ENCODE measurements at regions not wholly inside any gene's neighbourhood (a gene's known extent, or its start where the extent isn't known, plus 50 kb on each side); places are given as distances from the start of the nearest gene placed in this dataset.
A peak's percentile ranks its signal among the peaks of the same experiment; 100 is the strongest.

GRCh38 chr6:43923376-43924221 is 153.6 kb downstream of the VEGFA start:
- 77% methylated on average over 15 of the region's 15 CpGs for WGBS
- H3K27ac ChIP-seq (ENCODE audit: low read depth in 1 of 2, low read length in 1 of 2) = peak overlapping the region in 1 of 2 donors; percentile 43
- no peak for DNase-seq (ENCODE audit: low read depth in 6 of 9, low spot score in 9 of 9)

DNA sequence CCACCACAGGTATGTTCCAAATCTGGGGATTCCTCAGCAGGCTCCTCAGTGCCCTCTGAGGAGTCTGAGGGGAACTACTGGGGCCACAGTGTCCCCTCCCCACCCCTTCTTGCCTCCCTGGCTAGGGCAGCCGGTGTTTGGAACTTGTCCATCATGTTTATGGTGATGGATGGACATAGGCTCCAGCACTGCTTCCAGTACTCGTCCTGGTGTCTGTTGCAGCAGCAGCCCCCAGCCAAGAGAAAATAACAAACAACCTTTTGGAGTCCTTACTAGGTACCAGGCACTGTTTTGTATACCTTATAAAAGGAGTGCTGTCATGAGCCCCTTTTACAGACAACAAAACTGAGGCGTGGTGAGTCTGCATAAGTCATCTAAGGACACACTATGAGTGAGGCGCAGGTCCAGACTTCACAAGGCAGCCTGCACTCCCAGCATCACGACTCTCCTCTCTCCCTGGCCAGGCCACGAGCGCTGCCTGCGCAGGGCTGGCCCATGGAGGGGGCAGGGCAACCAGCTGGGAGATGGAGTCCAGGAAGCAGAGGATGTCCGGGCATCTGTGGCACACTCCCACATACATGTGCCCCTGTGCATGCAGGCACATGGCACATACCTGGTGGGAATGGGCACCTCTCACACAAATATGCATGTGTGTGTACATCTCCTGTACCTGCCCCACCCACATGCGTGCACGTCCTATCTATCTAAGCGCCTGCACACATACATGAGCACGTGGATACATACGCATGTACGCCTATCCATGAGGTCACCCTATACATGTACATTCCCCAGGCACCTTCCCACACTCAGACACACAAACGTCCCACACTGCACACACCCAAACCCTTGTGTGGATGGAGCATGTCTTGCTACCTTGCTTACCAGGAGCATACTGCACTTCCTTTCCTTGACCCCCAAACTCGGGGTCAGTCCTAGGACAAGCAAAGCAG is 152.7 kb downstream of the VEGFA start:
- WGBS = 95% methylated on average over 17 of the region's 17 CpGs
- DNase-seq (ENCODE audit: low read depth in 6 of 9, low spot score in 9 of 9) = no peak

More at GRCh38 chr6:43923376-43924221, 153.6 kb downstream of the VEGFA start:
- Histone ChIP-seq H3K4me3 (ENCODE audit: low read length in 2 of 2) (no peak overlapping the region), H3K27me3 (ENCODE audit: control insufficient read depth in 2 of 2, insufficient read depth in 1 of 2, low read length in 1 of 2) (no peaks in the 10 kb centered on the region), H3K4me1 (ENCODE audit: control insufficient read depth in 2 of 2, insufficient read depth in 2 of 2, low read length in 2 of 2) (peaks cover 12 to 29% of the 10 kb centered on the region in 2 donors), H3K36me3 (ENCODE audit: control insufficient read depth in 2 of 2, insufficient read depth in 2 of 2, low read length in 1 of 2) (no peaks in the 10 kb centered on the region), H3K9me3 (ENCODE audit: control insufficient read depth in 2 of 2, insufficient read depth in 1 of 2, low read length in 1 of 2) (no peaks in the 10 kb centered on the region)

GRCh38 chr6:43921548-43922425 is 151.8 kb downstream of the VEGFA start:
- no peak for DNase-seq (ENCODE audit: low read depth in 6 of 9, low spot score in 9 of 9)
- Histone ChIP-seq H3K27ac (ENCODE audit: low read depth in 1 of 2, low read length in 1 of 2) (no peak overlapping the region), H3K4me1 (ENCODE audit: control insufficient read depth in 2 of 2, insufficient read depth in 2 of 2, low read length in 2 of 2) (peaks cover 12 to 23% of the 10 kb centered on the region in 2 donors), H3K36me3 (ENCODE audit: control insufficient read depth in 2 of 2, insufficient read depth in 2 of 2, low read length in 1 of 2) (no peaks in the 10 kb centered on the region), H3K4me3 (ENCODE audit: low read length in 2 of 2) (no peak overlapping the region), H3K9me3 (ENCODE audit: control insufficient read depth in 2 of 2, insufficient read depth in 1 of 2, low read length in 1 of 2) (no peaks in the 10 kb centered on the region), H3K27me3 (ENCODE audit: control insufficient read depth in 2 of 2, insufficient read depth in 1 of 2, low read length in 1 of 2) (no peaks in the 10 kb centered on the region)
- 97% methylated on average over 20 of the region's 20 CpGs for WGBS

More for the DNA sequence above, 152.7 kb downstream of the VEGFA start:
- H3K4me1 ChIP-seq (ENCODE audit: control insufficient read depth in 2 of 2, insufficient read depth in 2 of 2, low read length in 2 of 2) = peaks cover 12 to 29% of the 10 kb centered on the region in 2 donors
- H3K27me3 ChIP-seq (ENCODE audit: control insufficient read depth in 2 of 2, insufficient read depth in 1 of 2, low read length in 1 of 2) = no peaks in the 10 kb centered on the region
- no peak overlapping the region for H3K4me3 ChIP-seq (ENCODE audit: low read length in 2 of 2)
- no peaks in the 10 kb centered on the region for H3K36me3 ChIP-seq (ENCODE audit: control insufficient read depth in 2 of 2, insufficient read depth in 2 of 2, low read length in 1 of 2)
- no peaks in the 10 kb centered on the region for H3K9me3 ChIP-seq (ENCODE audit: control insufficient read depth in 2 of 2, insufficient read depth in 1 of 2, low read length in 1 of 2)
- H3K27ac ChIP-seq (ENCODE audit: low read depth in 1 of 2, low read length in 1 of 2) = no peak overlapping the region

- 97% methylated on average over 9 of the region's 9 CpGs for WGBS
Observed at GRCh38 chr6:43921039-43921438, 151.0 kb downstream of the VEGFA start.

DNA sequence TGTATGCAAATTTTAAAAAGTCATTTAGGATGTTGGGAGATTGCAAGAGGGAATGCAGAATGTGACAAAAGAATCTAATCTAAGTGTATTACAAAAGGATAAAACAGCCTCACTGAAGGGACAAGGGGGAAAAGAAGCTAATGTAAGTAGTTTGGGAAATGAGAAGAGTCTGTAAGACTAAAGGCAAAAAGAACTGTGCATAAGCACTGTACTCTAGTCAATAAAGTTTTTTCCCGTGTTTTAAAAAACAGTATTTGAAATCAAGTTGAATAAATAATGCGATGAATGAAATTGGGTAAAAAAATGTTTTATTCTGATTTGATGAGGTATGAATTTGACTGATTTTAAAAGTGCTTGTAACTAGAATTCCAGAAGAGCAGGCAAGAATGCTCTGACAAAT is 149.8 kb downstream of the VEGFA start:
- no peak overlapping the region for H3K27ac ChIP-seq (ENCODE audit: low read depth in 1 of 2, low read length in 1 of 2)
- WGBS = 97% methylated on average over 2 of the region's 2 CpGs
- H3K27me3 ChIP-seq (ENCODE audit: control insufficient read depth in 2 of 2, insufficient read depth in 1 of 2, low read length in 1 of 2) = no peaks in the 10 kb centered on the region
- H3K9me3 ChIP-seq (ENCODE audit: control insufficient read depth in 2 of 2, insufficient read depth in 1 of 2, low read length in 1 of 2) = no peaks in the 10 kb centered on the region
- no peaks in the 10 kb centered on the region for H3K36me3 ChIP-seq (ENCODE audit: control insufficient read depth in 2 of 2, insufficient read depth in 2 of 2, low read length in 1 of 2)
- DNase-seq (ENCODE audit: low read depth in 6 of 9, low spot score in 9 of 9) = no peak
- no peak overlapping the region for H3K4me3 ChIP-seq (ENCODE audit: low read length in 2 of 2)
- peaks cover 12 to 22% of the 10 kb centered on the region in 2 donors for H3K4me1 ChIP-seq (ENCODE audit: control insufficient read depth in 2 of 2, insufficient read depth in 2 of 2, low read length in 2 of 2)

More at GRCh38 chr6:43921039-43921438, 151.0 kb downstream of the VEGFA start:
- no peak overlapping the region for H3K27ac ChIP-seq (ENCODE audit: low read depth in 1 of 2, low read length in 1 of 2)
- H3K4me3 ChIP-seq (ENCODE audit: low read length in 2 of 2) = no peak overlapping the region
- H3K9me3 ChIP-seq (ENCODE audit: control insufficient read depth in 2 of 2, insufficient read depth in 1 of 2, low read length in 1 of 2) = no peaks in the 10 kb centered on the region
- H3K4me1 ChIP-seq (ENCODE audit: control insufficient read depth in 2 of 2, insufficient read depth in 2 of 2, low read length in 2 of 2) = peaks cover 12 to 23% of the 10 kb centered on the region in 2 donors
- no peaks in the 10 kb centered on the region for H3K36me3 ChIP-seq (ENCODE audit: control insufficient read depth in 2 of 2, insufficient read depth in 2 of 2, low read length in 1 of 2)
- no peaks in the 10 kb centered on the region for H3K27me3 ChIP-seq (ENCODE audit: control insufficient read depth in 2 of 2, insufficient read depth in 1 of 2, low read length in 1 of 2)
- no peak for DNase-seq (ENCODE audit: low read depth in 6 of 9, low spot score in 9 of 9)

DNA sequence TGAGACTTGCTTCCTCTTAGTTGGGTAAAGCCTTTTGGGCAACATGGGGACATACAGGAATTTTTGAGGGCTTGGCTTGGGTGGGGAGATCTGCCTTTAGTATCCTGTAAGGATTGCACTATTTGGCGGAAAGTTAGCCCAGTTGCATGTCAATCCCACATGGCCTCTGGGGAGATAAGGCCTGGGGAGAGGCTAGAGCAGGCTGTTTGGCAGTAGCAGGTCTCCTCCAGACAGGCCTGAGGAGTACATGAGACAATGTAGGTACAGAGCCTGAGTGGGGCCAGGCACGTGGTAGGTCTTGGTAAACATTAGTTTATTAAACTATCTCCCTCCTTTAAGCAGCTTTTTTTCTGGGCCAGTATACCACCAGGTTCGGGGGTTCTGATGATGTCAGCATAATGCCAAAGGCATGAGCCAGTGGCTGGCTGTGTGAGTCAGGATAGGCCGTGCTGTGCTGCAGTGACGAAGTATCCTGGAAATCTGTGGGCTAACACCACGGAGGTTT is 147.9 kb downstream of the VEGFA start:
- Histone ChIP-seq H3K27ac (ENCODE audit: low read depth in 1 of 2, low read length in 1 of 2) (no peak overlapping the region), H3K36me3 (ENCODE audit: control insufficient read depth in 2 of 2, insufficient read depth in 2 of 2, low read length in 1 of 2) (no peaks in the 10 kb centered on the region), H3K27me3 (ENCODE audit: control insufficient read depth in 2 of 2, insufficient read depth in 1 of 2, low read length in 1 of 2) (no peaks in the 10 kb centered on the region), H3K4me1 (ENCODE audit: control insufficient read depth in 2 of 2, insufficient read depth in 2 of 2, low read length in 2 of 2) (peaks cover 0 to 4% of the 10 kb centered on the region in 2 donors), H3K9me3 (ENCODE audit: control insufficient read depth in 2 of 2, insufficient read depth in 1 of 2, low read length in 1 of 2) (no peaks in the 10 kb centered on the region), H3K4me3 (ENCODE audit: low read length in 2 of 2) (no peak overlapping the region)
- no peak for DNase-seq (ENCODE audit: low read depth in 6 of 9, low spot score in 9 of 9)
- 97% methylated on average over 6 of the region's 6 CpGs for WGBS

DNA sequence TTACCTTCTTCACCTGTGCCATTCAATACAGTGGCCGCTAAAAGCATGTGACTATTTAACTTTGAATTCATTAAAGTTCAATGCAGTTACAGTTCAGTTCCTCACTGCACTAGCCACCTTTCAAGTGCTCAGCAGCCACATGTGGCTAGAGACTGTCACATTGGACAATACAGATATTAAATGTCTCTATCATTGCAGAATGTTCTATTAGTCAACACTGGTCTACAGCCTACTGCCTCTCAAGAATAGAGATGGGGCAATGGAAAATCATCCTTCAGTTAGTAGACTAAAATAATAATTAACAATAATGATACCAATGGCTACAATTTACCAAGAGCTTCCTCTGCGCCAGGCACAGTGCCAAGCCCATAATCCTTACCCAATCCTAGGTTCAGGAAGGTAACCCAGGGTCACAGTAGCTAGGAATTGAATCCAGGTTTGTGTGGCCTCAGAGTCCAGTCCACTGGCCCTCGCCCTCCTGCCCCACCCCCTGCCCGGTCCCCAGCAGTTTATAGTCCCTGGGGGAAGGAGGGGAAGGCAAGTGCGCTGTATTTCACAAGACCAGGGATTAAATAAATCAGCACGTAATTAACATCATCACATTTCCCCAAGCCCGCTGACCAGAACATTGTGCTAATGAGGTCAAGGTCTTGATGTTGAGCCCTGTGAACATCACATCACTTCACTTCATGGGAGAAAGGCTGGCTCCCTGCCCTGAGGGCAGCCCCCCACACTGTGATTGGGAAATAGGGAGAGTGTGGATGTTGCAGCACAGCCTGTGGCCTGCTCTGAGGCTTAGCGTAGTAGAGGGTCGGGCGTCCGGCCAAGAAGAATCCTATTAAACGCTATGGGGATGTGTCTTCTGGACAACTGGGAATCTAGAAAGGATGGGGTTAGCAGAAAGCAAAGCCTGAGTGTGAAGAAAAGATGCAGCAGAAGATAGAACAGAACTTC is 147.2 kb downstream of the VEGFA start:
- Histone ChIP-seq H3K4me1 (ENCODE audit: control insufficient read depth in 2 of 2, insufficient read depth in 2 of 2, low read length in 2 of 2) (no peaks in the 10 kb centered on the region), H3K4me3 (ENCODE audit: low read length in 2 of 2) (no peak overlapping the region), H3K27ac (ENCODE audit: low read depth in 1 of 2, low read length in 1 of 2) (no peak overlapping the region), H3K9me3 (ENCODE audit: control insufficient read depth in 2 of 2, insufficient read depth in 1 of 2, low read length in 1 of 2) (no peaks in the 10 kb centered on the region), H3K27me3 (ENCODE audit: control insufficient read depth in 2 of 2, insufficient read depth in 1 of 2, low read length in 1 of 2) (no peaks in the 10 kb centered on the region), H3K36me3 (ENCODE audit: control insufficient read depth in 2 of 2, insufficient read depth in 2 of 2, low read length in 1 of 2) (no peaks in the 10 kb centered on the region)
- DNase-seq (ENCODE audit: low read depth in 6 of 9, low spot score in 9 of 9) = no peak
- WGBS = 96% methylated on average over 12 of the region's 12 CpGs

All from thymus (tissue), 11 donors.